CD14-positive monocyte (primary cell): ENCODE measurements at regions not wholly inside any gene's neighbourhood (a gene's known extent, or its start where the extent isn't known, plus 50 kb on each side); places are given as distances from the start of the nearest gene placed in this dataset.

Experiments
- DNase-seq, 3 donors: peaks; one replicate each; pipeline ENCODE4 v3.0.0-alpha.2; 2011 to 2022
- H2AFZ ChIP-seq: 2 replicates; pipeline ENCODE4 v1.6.0; 2012; ENCODE audit warnings: mild to moderate bottlenecking, low read depth, low read length, inconsistent platforms; ENCODE audit not compliant: insufficient read depth, poor library complexity, severe bottlenecking
- H3K27ac ChIP-seq, 2 donors: 1 replicate in 1 of 2; 2 replicates in 1 of 2; pipeline ENCODE4 v1.5.1; 2012 to 2013; ENCODE audit warnings: low read length in 2 of 2, control low read depth in 1 of 2, inconsistent platforms in 1 of 2, low read depth in 1 of 2, mild to moderate bottlenecking in 1 of 2
- H3K27me3 ChIP-seq, 2 donors: one replicate each; pipeline versions ENCODE4 v1.6.0 to v1.6.1; 2011 to 2013; ENCODE audit warnings: low read length in 2 of 2; ENCODE audit not compliant: control insufficient read depth in 2 of 2, insufficient read depth in 2 of 2
- H3K36me3 ChIP-seq, 2 donors: replicated peaks in 1 of 2; 1 replicate in 1 of 2; 2 replicates in 1 of 2; pipeline versions ENCODE4 v1.5.1 to v1.6.1; 2012 to 2013; ENCODE audit warnings: low read length in 2 of 2, control low read depth in 1 of 2, inconsistent platforms in 1 of 2, mild to moderate bottlenecking in 1 of 2; ENCODE audit not compliant: insufficient read depth in 2 of 2, control insufficient read depth in 1 of 2
- H3K4me1 ChIP-seq, 2 donors: 1 replicate in 1 of 2; 2 replicates in 1 of 2; pipeline versions ENCODE4 v1.5.1 to v1.6.1; 2012 to 2013; ENCODE audit warnings: low read length in 2 of 2, control low read depth in 1 of 2, inconsistent platforms in 1 of 2, mild to moderate bottlenecking in 1 of 2, moderate library complexity in 1 of 2; ENCODE audit not compliant: insufficient read depth in 2 of 2, control insufficient read depth in 1 of 2
- H3K4me2 ChIP-seq: replicated peaks from 2 replicates; pipeline ENCODE3; 2012; ENCODE audit warnings: low read length, moderate library complexity, mild to moderate bottlenecking; ENCODE audit not compliant: poor library complexity, severe bottlenecking; ENCODE audit errors: extremely low read depth
- H3K4me3 ChIP-seq, 3 experiments: fragments of 200-600 bp in 1 of 3; sonication (generic) in 1 of 3; replicated peaks in 1 of 3; 1 replicate in 2 of 3; 2 replicates in 1 of 3; pipeline ENCODE4 v1.5.1; 2011 to 2013; ENCODE audit warnings: low read length in 3 of 3, mild to moderate bottlenecking in 3 of 3, control low read depth in 2 of 3, low read depth in 2 of 3, inconsistent platforms in 1 of 3, moderate library complexity in 1 of 3
- H3K79me2 ChIP-seq: 2 replicates; pipeline ENCODE4 v1.6.0; 2012; ENCODE audit warnings: mild to moderate bottlenecking, control low read depth, inconsistent platforms, low read length, moderate library complexity; ENCODE audit not compliant: insufficient read depth
- H3K9ac ChIP-seq: 2 replicates; pipeline ENCODE4 v1.6.0; 2017; ENCODE audit warnings: low read length, mild to moderate bottlenecking; ENCODE audit not compliant: insufficient read depth, poor library complexity, severe bottlenecking
- H3K9me3 ChIP-seq, 2 donors: replicated peaks in 1 of 2; 1 replicate in 1 of 2; 2 replicates in 1 of 2; pipeline versions ENCODE4 v1.5.1 to v1.6.1; 2012 to 2013; ENCODE audit warnings: low read length in 2 of 2, control low read depth in 1 of 2; ENCODE audit not compliant: control insufficient read depth in 1 of 2, insufficient read depth in 1 of 2
- H4K20me1 ChIP-seq: 2 replicates; pipeline ENCODE4 v1.6.0; 2012; ENCODE audit warnings: mild to moderate bottlenecking, low read length, control low read depth, moderate library complexity; ENCODE audit not compliant: insufficient read depth
- H3K27ac Mint-ChIP-seq, 7 donors: one replicate each; pipeline ENCODE4 v1.8.0; 2020; ENCODE audit warnings: mild to moderate bottlenecking in 7 of 7, mixed read lengths in 7 of 7, moderate library complexity in 6 of 7, inconsistent platforms in 2 of 7
- H3K27me3 Mint-ChIP-seq, 3 donors: one replicate each; pipeline ENCODE4 v1.8.0; 2021 to 2022; ENCODE audit warnings: low read depth in 3 of 3, mild to moderate bottlenecking in 3 of 3, mixed read lengths in 3 of 3, moderate library complexity in 3 of 3, inconsistent platforms in 1 of 3
- H3K36me3 Mint-ChIP-seq, 2 donors: one replicate each; pipeline ENCODE4 v1.8.0; 2020; ENCODE audit warnings: mixed read lengths in 2 of 2, inconsistent platforms in 1 of 2, mild to moderate bottlenecking in 1 of 2
- H3K4me1 Mint-ChIP-seq: one replicate; pipeline ENCODE4 v1.8.0; 2020; ENCODE audit warnings: mild to moderate bottlenecking, mixed read lengths
- H3K4me3 Mint-ChIP-seq, 2 donors: one replicate each; pipeline ENCODE4 v1.8.0; 2020; ENCODE audit warnings: mild to moderate bottlenecking in 2 of 2, mixed read lengths in 2 of 2, moderate library complexity in 1 of 2
- H3K9me3 Mint-ChIP-seq, 7 donors: one replicate each; pipeline ENCODE4 v1.8.0; 2020 to 2022; ENCODE audit warnings: mixed read lengths in 7 of 7, mild to moderate bottlenecking in 6 of 7, moderate library complexity in 6 of 7, inconsistent platforms in 2 of 7
- CTCF ChIP-seq: fragments of 200-600 bp; IDR thresholded peaks from one replicate; pipeline ENCODE4 v1.8.0; 2022; ENCODE audit warnings: antibody characterized with exemption, mild to moderate bottlenecking
- WGBS: methylation state at CpG from one replicate; pipeline ENCODE4 v1.1.5; 2013; ENCODE audit warnings: missing lambda C conversion rate; ENCODE audit not compliant: insufficient coverage; 5-methylcytosine and 5-hydroxymethylcytosine counted together
- intact Hi-C, 2 donors: fragments of 100-400 bp; cut with micrococcal nuclease; formaldehyde crosslinking; loops; one replicate each; pipeline versions ENCODE4 v1.15.0 to v1.15.1; 2023

GRCh38 chr5:93921001-93921400, 179.6 kb upstream of the POU5F2 start:
- Histone ChIP-seq H3K9ac (no peak overlapping the region), H3K4me3 (no peak overlapping the region), H3K79me2 (no peaks in the 10 kb centered on the region), H3K4me1 (no peaks in the 10 kb centered on the region), H3K9me3 (no peaks in the 10 kb centered on the region), H2AFZ (no peak overlapping the region), H3K36me3 (no peaks in the 10 kb centered on the region), H3K4me2 (no peak overlapping the region), H3K27me3 (no peaks in the 10 kb centered on the region), H3K27ac (no peak overlapping the region), H4K20me1 (no peaks in the 10 kb centered on the region)
- no peak for TF ChIP-seq CTCF
- no peaks in the 10 kb centered on the region for H3K9me3 Mint-ChIP-seq
- WGBS, result no CpG with 5 or more reads among the region's 2 CpGs
- intact Hi-C loops, result no loop called here
- no peak overlapping the region for H3K4me3 Mint-ChIP-seq
- DNase-seq, result no peak
- H3K36me3 Mint-ChIP-seq, result peaks cover 2 to 3% of the 10 kb centered on the region in 2 donors
- H3K27me3 Mint-ChIP-seq, result no peaks in the 10 kb centered on the region
- H3K4me1 Mint-ChIP-seq, result no peaks in the 10 kb centered on the region
- H3K27ac Mint-ChIP-seq, result no peak overlapping the region

GRCh38 chr5:93916872-93917271, 175.5 kb upstream of the POU5F2 start:
- intact Hi-C loops, result loop anchor here (10.0 kb wide), 1 partner anchor 332 kb away; the partner anchor contains the start of genes NR2F1 (in 2 of the 2) and NR2F1-AS1 (in 2 of the 2)
- no peak overlapping the region for H3K4me3 Mint-ChIP-seq
- Histone ChIP-seq H3K27me3 (no peaks in the 10 kb centered on the region), H2AFZ (no peak overlapping the region), H3K4me2 (no peak overlapping the region), H3K79me2 (no peaks in the 10 kb centered on the region), H3K9me3 (no peaks in the 10 kb centered on the region), H3K4me1 (no peaks in the 10 kb centered on the region), H3K27ac (no peak overlapping the region), H3K4me3 (no peak overlapping the region), H3K9ac (no peak overlapping the region), H4K20me1 (no peaks in the 10 kb centered on the region), H3K36me3 (no peaks in the 10 kb centered on the region)
- WGBS, result 100% methylated on average over 1 of the region's 1 CpG
- no peak for DNase-seq
- TF ChIP-seq CTCF, result no peak
- H3K4me1 Mint-ChIP-seq, result no peaks in the 10 kb centered on the region
- no peaks in the 10 kb centered on the region for H3K27me3 Mint-ChIP-seq
- no peak overlapping the region for H3K27ac Mint-ChIP-seq
- no peaks in the 10 kb centered on the region for H3K9me3 Mint-ChIP-seq
- H3K36me3 Mint-ChIP-seq, result peaks cover 0 to 5% of the 10 kb centered on the region in 2 donors
